Gastrocnemius medialis (tissue), 4 donors: ENCODE measurements at regions not wholly inside any gene's neighbourhood (a gene's known extent, or its start where the extent isn't known, plus 50 kb on each side); places are given as distances from the start of the nearest gene placed in this dataset.
"Not testable (repeated sequence)": the region's sequence is repeated elsewhere in the genome, so short reads cannot be mapped to it uniquely, and the experiment has no call there.

ENCODE experiments used
- POLR2A ChIP-seq, 2 donors: fragments of 450-650 bp; IDR thresholded peaks; one replicate each; pipeline ENCODE4 v1.6.1; 2017; ENCODE audit warnings: antibody characterized with exemption in 2 of 2, mild to moderate bottlenecking in 2 of 2, moderate library complexity in 2 of 2
- TF ChIP-seq, protein P1 (sequence below), 5 experiments: fragments of 450-650 bp in 3 of 5; fragments of 200-600 bp in 2 of 5; sonication (generic) in 2 of 5; IDR thresholded peaks in 4 of 5; conservative IDR thresholded peaks in 1 of 5; 1 replicate in 4 of 5; 2 replicates in 1 of 5; pipeline ENCODE4 v1.5.1; 2016 to 2019; ENCODE audit warnings: antibody characterized with exemption in 5 of 5, mild to moderate bottlenecking in 3 of 5, moderate library complexity in 3 of 5

DNA sequence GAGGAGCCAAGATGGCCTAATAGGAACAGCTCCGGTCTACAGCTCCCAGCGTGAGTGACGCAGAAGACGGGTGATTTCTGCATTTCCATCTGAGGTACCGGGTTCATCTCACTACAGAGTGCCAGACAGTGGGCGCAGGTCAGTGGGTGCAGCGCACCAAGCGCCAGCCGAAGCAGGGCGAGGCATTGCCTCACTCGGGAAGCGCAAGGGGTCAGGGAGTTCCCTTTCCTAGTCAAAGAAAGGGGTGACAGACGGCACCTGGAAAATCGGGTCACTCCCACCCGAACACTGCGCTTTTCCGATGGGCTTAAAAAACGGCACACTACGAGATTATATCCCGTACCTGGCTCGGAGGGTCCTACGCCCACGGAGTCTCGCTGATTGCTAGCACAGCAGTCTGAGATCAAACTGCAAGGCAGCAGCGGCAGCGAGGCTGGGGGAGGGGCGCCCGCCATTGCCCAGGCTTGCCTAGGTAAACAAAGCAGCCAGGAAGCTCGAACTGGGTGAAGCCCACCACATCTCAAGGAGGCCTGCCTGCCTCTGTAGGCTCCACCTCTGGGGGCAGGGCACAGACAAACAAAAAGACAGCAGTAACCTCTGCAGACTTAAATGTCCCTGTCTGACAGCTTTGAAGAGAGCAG is 117.1 kb downstream of the MZT1 start:
- TF ChIP-seq, protein P1, sequence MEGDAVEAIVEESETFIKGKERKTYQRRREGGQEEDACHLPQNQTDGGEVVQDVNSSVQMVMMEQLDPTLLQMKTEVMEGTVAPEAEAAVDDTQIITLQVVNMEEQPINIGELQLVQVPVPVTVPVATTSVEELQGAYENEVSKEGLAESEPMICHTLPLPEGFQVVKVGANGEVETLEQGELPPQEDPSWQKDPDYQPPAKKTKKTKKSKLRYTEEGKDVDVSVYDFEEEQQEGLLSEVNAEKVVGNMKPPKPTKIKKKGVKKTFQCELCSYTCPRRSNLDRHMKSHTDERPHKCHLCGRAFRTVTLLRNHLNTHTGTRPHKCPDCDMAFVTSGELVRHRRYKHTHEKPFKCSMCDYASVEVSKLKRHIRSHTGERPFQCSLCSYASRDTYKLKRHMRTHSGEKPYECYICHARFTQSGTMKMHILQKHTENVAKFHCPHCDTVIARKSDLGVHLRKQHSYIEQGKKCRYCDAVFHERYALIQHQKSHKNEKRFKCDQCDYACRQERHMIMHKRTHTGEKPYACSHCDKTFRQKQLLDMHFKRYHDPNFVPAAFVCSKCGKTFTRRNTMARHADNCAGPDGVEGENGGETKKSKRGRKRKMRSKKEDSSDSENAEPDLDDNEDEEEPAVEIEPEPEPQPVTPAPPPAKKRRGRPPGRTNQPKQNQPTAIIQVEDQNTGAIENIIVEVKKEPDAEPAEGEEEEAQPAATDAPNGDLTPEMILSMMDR (IDR thresholded peaks at IDR 0.05 in 4 of 5, conservative IDR thresholded peaks at IDR 0.05 in 1 of 5): not testable (repeated sequence)
- TF ChIP-seq POLR2A (IDR thresholded peaks at IDR 0.05): not testable (repeated sequence)
